ENCODE measurements at regions not wholly inside any gene's neighbourhood (a gene's known extent, or its start where the extent isn't known, plus 50 kb on each side); places are given as distances from the start of the nearest gene placed in this dataset.

- DNase-seq (ENCODE audit: low read depth in 3 of 3), result no peak
Measured at GRCh38 chr6:10248378-10248843, 166.5 kb downstream of the TFAP2A start.

- DNase-seq (ENCODE audit: low read depth in 3 of 3), result no peak
Measured at GRCh38 chr6:10237298-10238038, 177.4 kb downstream of the TFAP2A start.

GRCh38 chr6:10235344-10235743 lies 179.5 kb downstream of the TFAP2A start:
- DNase-seq (ENCODE audit: low read depth in 3 of 3), result no peak

- no peak for DNase-seq (ENCODE audit: low read depth in 3 of 3)
Measured at GRCh38 chr6:10230531-10230930, 184.3 kb downstream of the TFAP2A start.

- no peak for DNase-seq (ENCODE audit: low read depth in 3 of 3)
Measured at GRCh38 chr6:10223841-10224240, 191.0 kb downstream of the TFAP2A start.

- no peak for DNase-seq (ENCODE audit: low read depth in 3 of 3)
Measured at GRCh38 chr6:10221178-10221577, 193.7 kb downstream of the TFAP2A start.

- DNase-seq (ENCODE audit: low read depth in 3 of 3), result no peak
Measured at GRCh38 chr6:10219510-10219909, 195.4 kb downstream of the TFAP2A start.

- no peak for DNase-seq (ENCODE audit: low read depth in 3 of 3)
Measured at GRCh38 chr6:10217111-10217510, 197.8 kb downstream of the TFAP2A start.

- no peak for DNase-seq (ENCODE audit: low read depth in 3 of 3)
Measured at GRCh38 chr6:10215326-10216110, 199.4 kb downstream of the TFAP2A start.

- DNase-seq (ENCODE audit: low read depth in 3 of 3), result no peak
Measured at GRCh38 chr6:10210052-10210451, 204.8 kb downstream of the TFAP2A start.

GRCh38 chr6:10205892-10206291 lies 209.0 kb downstream of the TFAP2A start:
- no peak for DNase-seq (ENCODE audit: low read depth in 3 of 3)

- DNase-seq (ENCODE audit: low read depth in 3 of 3), result no peak
Measured at GRCh38 chr6:10205120-10205519, 209.8 kb downstream of the TFAP2A start.

GRCh38 chr6:10203651-10204050 lies 211.2 kb downstream of the TFAP2A start:
- DNase-seq (ENCODE audit: low read depth in 3 of 3), result no peak

- DNase-seq (ENCODE audit: low read depth in 3 of 3), result no peak
Measured at GRCh38 chr6:10202581-10202980, 212.3 kb downstream of the TFAP2A start.

GRCh38 chr6:10201606-10202510 lies 213.0 kb downstream of the TFAP2A start:
- no peak for DNase-seq (ENCODE audit: low read depth in 3 of 3)

GRCh38 chr6:10196090-10196489 lies 218.8 kb downstream of the TFAP2A start:
- no peak for DNase-seq (ENCODE audit: low read depth in 3 of 3)

GRCh38 chr6:10194816-10195672 lies 219.8 kb downstream of the TFAP2A start:
- no peak for DNase-seq (ENCODE audit: low read depth in 3 of 3)

- no peak for DNase-seq (ENCODE audit: low read depth in 3 of 3)
Measured at GRCh38 chr6:10193321-10193720, 221.6 kb downstream of the TFAP2A start.

- DNase-seq (ENCODE audit: low read depth in 3 of 3), result no peak
Measured at GRCh38 chr6:10190042-10190441, 224.8 kb downstream of the TFAP2A start.

GRCh38 chr6:10184371-10185227 lies 230.3 kb downstream of the TFAP2A start:
- no peak for DNase-seq (ENCODE audit: low read depth in 3 of 3)
